ENCODE measurements at regions not wholly inside any gene's neighbourhood (a gene's known extent, or its start where the extent isn't known, plus 50 kb on each side); places are given as distances from the start of the nearest gene placed in this dataset.
"Not testable (repeated sequence)": the region's sequence is repeated elsewhere in the genome, so short reads cannot be mapped to it uniquely, and the experiment has no call there.

DNA sequence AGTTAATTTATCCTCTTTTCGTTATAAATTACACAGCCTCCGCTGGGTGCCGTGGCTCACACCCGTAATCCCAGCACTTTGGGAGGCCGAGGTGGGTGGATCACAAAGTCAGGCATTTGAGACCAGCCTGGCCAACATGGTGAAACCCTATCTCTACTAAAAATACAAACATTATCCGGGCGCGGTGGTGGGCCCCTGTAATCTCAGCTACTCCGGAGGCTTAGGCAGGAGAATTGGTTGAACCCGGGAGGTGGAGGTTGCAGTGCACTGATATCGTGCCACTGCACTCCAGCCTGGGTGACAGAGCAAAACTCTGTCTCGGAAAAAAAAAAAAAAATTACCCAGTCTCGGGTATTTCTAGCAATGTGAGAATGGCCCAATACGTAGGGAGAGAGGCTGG is 590.6 kb downstream of the RFPL4B start:
- H3K4me1 ChIP-seq (ENCODE audit: control insufficient read depth, insufficient read depth, low read length, poor library complexity, severe bottlenecking); H3K36me3 ChIP-seq (ENCODE audit: control insufficient read depth, insufficient read depth, low read length); H3K4me3 ChIP-seq (ENCODE audit: extremely low read depth, insufficient read depth, low read length, poor library complexity, severe bottlenecking); H3K27ac ChIP-seq (ENCODE audit: low read depth, low read length, severe bottlenecking); H3K9me3 ChIP-seq (ENCODE audit: control insufficient read depth, low read length): not testable (repeated sequence)
- 90 to 94% methylated on average over 8 to 14 of the region's 14 CpGs for WGBS, 2 experiments (ENCODE audit: insufficient coverage in 2 of 2)

- Histone ChIP-seq H3K27ac (ENCODE audit: low read depth, low read length, severe bottlenecking) (no peak overlapping the region), H3K9me3 (ENCODE audit: control insufficient read depth, low read length) (no peaks in the 10 kb centered on the region), H3K36me3 (ENCODE audit: control insufficient read depth, insufficient read depth, low read length) (no peaks in the 10 kb centered on the region), H3K4me3 (ENCODE audit: extremely low read depth, insufficient read depth, low read length, poor library complexity, severe bottlenecking) (no peak overlapping the region), H3K4me1 (ENCODE audit: control insufficient read depth, insufficient read depth, low read length, poor library complexity, severe bottlenecking) (no peaks in the 10 kb centered on the region)
- WGBS, 2 experiments (ENCODE audit: insufficient coverage in 2 of 2), result no CpG with 5 or more reads among the region's 2 CpGs
Observed at GRCh38 chr6:112938650-112939049, 591.5 kb downstream of the RFPL4B start.

GRCh38 chr6:112939563-112939962 is 592.4 kb downstream of the RFPL4B start:
- no peaks in the 10 kb centered on the region for H3K9me3 ChIP-seq (ENCODE audit: control insufficient read depth, low read length)
- H3K27ac ChIP-seq (ENCODE audit: low read depth, low read length, severe bottlenecking), result no peak overlapping the region
- no peaks in the 10 kb centered on the region for H3K4me1 ChIP-seq (ENCODE audit: control insufficient read depth, insufficient read depth, low read length, poor library complexity, severe bottlenecking)
- no peak overlapping the region for H3K4me3 ChIP-seq (ENCODE audit: extremely low read depth, insufficient read depth, low read length, poor library complexity, severe bottlenecking)
- WGBS, 2 experiments (ENCODE audit: insufficient coverage in 2 of 2), result no CpG with 5 or more reads among the region's 1 CpG
- H3K36me3 ChIP-seq (ENCODE audit: control insufficient read depth, insufficient read depth, low read length), result no peaks in the 10 kb centered on the region

DNA sequence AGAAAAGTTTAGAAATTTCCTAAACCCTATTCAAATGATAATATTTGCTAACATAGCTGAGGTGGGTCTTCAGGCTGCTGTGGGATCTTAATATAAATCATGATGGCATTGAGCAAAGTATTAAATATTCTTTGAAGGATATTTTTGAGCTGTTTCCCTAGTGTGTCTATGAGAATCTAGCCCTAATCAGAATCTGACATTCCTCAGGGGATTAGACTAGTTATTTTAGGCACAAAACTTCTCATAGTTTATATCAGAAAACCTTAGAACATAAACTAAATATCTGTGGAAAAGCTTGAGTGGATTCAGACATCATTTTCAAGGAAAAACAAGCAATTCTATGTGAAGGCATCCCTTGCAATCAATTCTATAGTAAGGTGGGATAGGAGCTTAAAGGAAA is 594.5 kb downstream of the RFPL4B start:
- Histone ChIP-seq H3K36me3 (ENCODE audit: control insufficient read depth, insufficient read depth, low read length) (no peaks in the 10 kb centered on the region), H3K4me1 (ENCODE audit: control insufficient read depth, insufficient read depth, low read length, poor library complexity, severe bottlenecking) (no peaks in the 10 kb centered on the region), H3K9me3 (ENCODE audit: control insufficient read depth, low read length) (no peaks in the 10 kb centered on the region), H3K4me3 (ENCODE audit: extremely low read depth, insufficient read depth, low read length, poor library complexity, severe bottlenecking) (no peak overlapping the region), H3K27ac (ENCODE audit: low read depth, low read length, severe bottlenecking) (no peak overlapping the region)

- Histone ChIP-seq H3K4me3 (ENCODE audit: extremely low read depth, insufficient read depth, low read length, poor library complexity, severe bottlenecking) (no peak overlapping the region), H3K36me3 (ENCODE audit: control insufficient read depth, insufficient read depth, low read length) (no peaks in the 10 kb centered on the region), H3K4me1 (ENCODE audit: control insufficient read depth, insufficient read depth, low read length, poor library complexity, severe bottlenecking) (no peaks in the 10 kb centered on the region), H3K27ac (ENCODE audit: low read depth, low read length, severe bottlenecking) (no peak overlapping the region), H3K9me3 (ENCODE audit: control insufficient read depth, low read length) (no peaks in the 10 kb centered on the region)
- 100% methylated on average over 1 of the region's 3 CpGs; no CpG with 5 or more reads in 1 of the 2 experiments for WGBS, 2 experiments (ENCODE audit: insufficient coverage in 2 of 2)
Observed at GRCh38 chr6:112946051-112946450, 598.9 kb downstream of the RFPL4B start.

- H3K4me3 ChIP-seq (ENCODE audit: extremely low read depth, insufficient read depth, low read length, poor library complexity, severe bottlenecking), result no peak overlapping the region
- H3K27ac ChIP-seq (ENCODE audit: low read depth, low read length, severe bottlenecking), result no peak overlapping the region
- H3K36me3 ChIP-seq (ENCODE audit: control insufficient read depth, insufficient read depth, low read length), result no peaks in the 10 kb centered on the region
- 82 to 92% methylated on average over 1 to 2 of the region's 2 CpGs for WGBS, 2 experiments (ENCODE audit: insufficient coverage in 2 of 2)
- no peaks in the 10 kb centered on the region for H3K4me1 ChIP-seq (ENCODE audit: control insufficient read depth, insufficient read depth, low read length, poor library complexity, severe bottlenecking)
- no peaks in the 10 kb centered on the region for H3K9me3 ChIP-seq (ENCODE audit: control insufficient read depth, low read length)
Observed at GRCh38 chr6:112947507-112947906, 600.4 kb downstream of the RFPL4B start.

DNA sequence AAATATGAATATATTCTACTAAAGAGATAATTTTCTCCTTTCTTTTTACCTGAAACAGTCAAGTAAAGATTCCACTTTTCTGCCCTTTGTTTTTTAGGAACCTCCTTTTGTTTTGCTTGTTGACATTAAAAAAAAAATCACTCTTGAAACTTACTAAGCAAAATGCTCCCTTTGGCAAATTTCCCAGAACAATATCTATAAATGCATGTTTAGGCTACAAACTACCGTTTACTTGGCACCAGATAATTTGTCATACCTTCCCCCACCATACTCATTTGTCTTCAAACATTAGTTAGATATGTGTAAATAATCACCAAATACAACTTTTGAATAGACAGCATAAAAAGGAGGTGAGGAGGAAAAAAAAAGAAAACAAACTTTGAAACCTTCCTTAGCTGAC is 604.7 kb downstream of the RFPL4B start:
- peaks cover 3% of the 10 kb centered on the region for H3K9me3 ChIP-seq (ENCODE audit: control insufficient read depth, low read length)
- no peaks in the 10 kb centered on the region for H3K36me3 ChIP-seq (ENCODE audit: control insufficient read depth, insufficient read depth, low read length)
- no peak overlapping the region for H3K27ac ChIP-seq (ENCODE audit: low read depth, low read length, severe bottlenecking)
- H3K4me3 ChIP-seq (ENCODE audit: extremely low read depth, insufficient read depth, low read length, poor library complexity, severe bottlenecking), result no peak overlapping the region
- WGBS, 2 experiments (ENCODE audit: insufficient coverage in 2 of 2), result 80 to 100% methylated on average over 1 of the region's 1 CpG
- peaks cover 6% of the 10 kb centered on the region for H3K4me1 ChIP-seq (ENCODE audit: control insufficient read depth, insufficient read depth, low read length, poor library complexity, severe bottlenecking)

GRCh38 chr6:112955743-112956142 is 608.6 kb downstream of the RFPL4B start:
- not testable (repeated sequence) for H3K4me3 ChIP-seq (ENCODE audit: extremely low read depth, insufficient read depth, low read length, poor library complexity, severe bottlenecking); H3K9me3 ChIP-seq (ENCODE audit: control insufficient read depth, low read length); H3K36me3 ChIP-seq (ENCODE audit: control insufficient read depth, insufficient read depth, low read length); H3K27ac ChIP-seq (ENCODE audit: low read depth, low read length, severe bottlenecking)
- H3K4me1 ChIP-seq (ENCODE audit: control insufficient read depth, insufficient read depth, low read length, poor library complexity, severe bottlenecking), result peaks cover 12% of the 10 kb centered on the region
- WGBS, 2 experiments (ENCODE audit: insufficient coverage in 2 of 2), result 67% methylated on average over 1 of the region's 4 CpGs; no CpG with 5 or more reads in 1 of the 2 experiments

DNA sequence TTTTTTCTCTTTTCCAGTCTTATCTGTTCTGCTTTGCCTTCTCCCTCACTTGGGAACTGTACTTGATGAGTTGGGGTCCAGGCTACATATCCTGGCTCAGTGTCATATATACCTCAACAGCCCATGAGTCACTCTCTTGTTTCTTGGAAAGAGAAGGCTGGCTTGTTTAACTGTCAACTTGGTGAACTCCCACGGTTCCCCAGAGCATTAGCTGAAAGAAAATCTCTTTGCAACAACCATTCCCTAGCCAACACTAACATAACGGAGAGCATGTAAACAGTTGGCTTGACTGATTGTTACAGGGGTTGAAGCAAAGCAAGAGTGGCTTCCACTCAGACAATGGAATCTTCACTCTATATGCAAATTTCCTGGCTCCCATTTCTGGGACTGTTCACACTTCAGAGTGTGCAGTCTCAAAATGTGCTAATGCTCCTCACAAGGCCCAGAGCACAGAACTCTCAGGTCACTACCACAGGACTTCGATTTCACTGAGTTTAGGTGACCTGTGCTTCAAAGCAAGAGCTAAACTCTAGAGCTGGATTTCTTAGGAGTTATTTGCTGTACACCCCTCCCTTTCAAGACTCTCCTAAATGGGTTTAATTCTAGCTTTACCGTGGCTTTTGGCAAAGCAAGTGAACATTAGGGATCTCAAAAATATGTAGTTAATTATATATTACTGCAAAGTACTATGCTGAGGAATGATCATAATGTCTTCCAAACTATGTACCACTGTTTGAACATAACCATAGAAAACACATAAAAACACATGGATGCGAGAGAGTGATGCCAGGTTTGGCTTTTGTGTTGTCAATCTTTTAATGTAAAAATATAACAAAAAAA is 609.8 kb downstream of the RFPL4B start:
- Histone ChIP-seq H3K27ac (ENCODE audit: low read depth, low read length, severe bottlenecking) (peak overlapping the region; percentile 93), H3K36me3 (ENCODE audit: control insufficient read depth, insufficient read depth, low read length) (no peaks in the 10 kb centered on the region), H3K4me1 (ENCODE audit: control insufficient read depth, insufficient read depth, low read length, poor library complexity, severe bottlenecking) (peaks cover 12% of the 10 kb centered on the region), H3K9me3 (ENCODE audit: control insufficient read depth, low read length) (peaks cover 6% of the 10 kb centered on the region), H3K4me3 (ENCODE audit: extremely low read depth, insufficient read depth, low read length, poor library complexity, severe bottlenecking) (no peak overlapping the region)
- WGBS, 2 experiments (ENCODE audit: insufficient coverage in 2 of 2), result 40 to 100% methylated on average over 1 of the region's 5 CpGs

GRCh38 chr6:112957536-112957916 is 610.4 kb downstream of the RFPL4B start:
- H3K4me1 ChIP-seq (ENCODE audit: control insufficient read depth, insufficient read depth, low read length, poor library complexity, severe bottlenecking), result peaks cover 12% of the 10 kb centered on the region
- WGBS, 2 experiments (ENCODE audit: insufficient coverage in 2 of 2), result no CpG with 5 or more reads among the region's 2 CpGs
- peak overlapping the region; percentile 93 for H3K27ac ChIP-seq (ENCODE audit: low read depth, low read length, severe bottlenecking)
- H3K36me3 ChIP-seq (ENCODE audit: control insufficient read depth, insufficient read depth, low read length), result no peaks in the 10 kb centered on the region
- H3K4me3 ChIP-seq (ENCODE audit: extremely low read depth, insufficient read depth, low read length, poor library complexity, severe bottlenecking), result no peak overlapping the region
- peaks cover 6% of the 10 kb centered on the region for H3K9me3 ChIP-seq (ENCODE audit: control insufficient read depth, low read length)

DNA sequence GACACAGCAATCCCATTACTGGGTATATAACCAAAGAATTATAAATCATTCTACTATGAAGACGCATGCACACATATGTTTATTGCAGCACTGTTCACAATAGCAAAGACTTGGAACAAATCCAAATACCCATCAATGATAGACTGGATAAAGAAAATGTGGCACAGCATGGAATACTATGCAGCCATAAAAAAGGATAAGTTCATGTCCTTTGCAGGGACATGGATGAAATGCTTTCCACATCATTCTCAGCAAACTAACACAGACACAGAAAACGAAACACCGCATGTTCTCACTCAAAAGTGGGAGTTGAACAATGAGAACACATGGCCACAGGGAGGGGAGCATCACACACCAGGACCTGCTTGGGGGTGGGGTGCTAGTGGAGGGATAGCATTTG is 613.0 kb downstream of the RFPL4B start:
- peaks cover 12% of the 10 kb centered on the region for H3K4me1 ChIP-seq (ENCODE audit: control insufficient read depth, insufficient read depth, low read length, poor library complexity, severe bottlenecking)
- not testable (repeated sequence) for H3K9me3 ChIP-seq (ENCODE audit: control insufficient read depth, low read length); H3K27ac ChIP-seq (ENCODE audit: low read depth, low read length, severe bottlenecking); H3K4me3 ChIP-seq (ENCODE audit: extremely low read depth, insufficient read depth, low read length, poor library complexity, severe bottlenecking); H3K36me3 ChIP-seq (ENCODE audit: control insufficient read depth, insufficient read depth, low read length)
- 93% methylated on average over 2 of the region's 3 CpGs; no CpG with 5 or more reads in 1 of the 2 experiments for WGBS, 2 experiments (ENCODE audit: insufficient coverage in 2 of 2)
